ENCODE measurements at regions not wholly inside any gene's neighbourhood (a gene's known extent, or its start where the extent isn't known, plus 50 kb on each side); places are given as distances from the start of the nearest gene placed in this dataset.

- no peaks in the 10 kb centered on the region for H4K20me1 ChIP-seq (ENCODE audit: insufficient read depth)
- no peaks in the 10 kb centered on the region for H3K27me3 ChIP-seq (ENCODE audit: insufficient read depth)
- TF ChIP-seq ELF1 (IDR thresholded peaks at IDR 0.05) (no peak), GATA2 (CRISPR knock-in tag; IDR thresholded peaks at IDR 0.05) (no peak), FOXJ3 (CRISPR knock-in tag; IDR thresholded peaks at IDR 0.05) (no peak), RXRA (IDR thresholded peaks at IDR 0.05; ENCODE audit: borderline replicate concordance, low read depth) (no peak), ZBTB33 (IDR thresholded peaks at IDR 0.05; ENCODE audit: borderline replicate concordance, low read depth) (no peak), EZH2phosphoT487 (IDR thresholded peaks at IDR 0.05; ENCODE audit: borderline replicate concordance, low read depth) (no peak), CTCF (IDR thresholded peaks at IDR 0.05) (no peak), IRF3 (IDR thresholded peaks at IDR 0.05; ENCODE audit: low read depth, low read length) (no peak), CHD2 (IDR thresholded peaks at IDR 0.05; ENCODE audit: low read length, partially characterized antibody) (no peak)
- no peaks in the 10 kb centered on the region for H3K79me2 ChIP-seq (ENCODE audit: insufficient read depth)
- H3K9ac ChIP-seq, result no peak overlapping the region
- WGBS (ENCODE audit: low lambda C conversion rate), result 0% methylated on average over 1 of the region's 1 CpG
- no peak overlapping the region for H3K4me3 ChIP-seq (ENCODE audit: low read depth in 2 of 2, low read length in 1 of 2)
- H3F3A ChIP-seq (replicated peaks; ENCODE audit: insufficient read depth), result no peaks in the 10 kb centered on the region
- no peak for DNase-seq
- ChIA-PET CTCF (no interaction called here), POLR2A (no interaction called here)
- H3K4me1 ChIP-seq (ENCODE audit: control insufficient read depth in 1 of 2, insufficient read depth in 2 of 2, low read depth in 1 of 2, low read length in 1 of 2), result no peaks in the 10 kb centered on the region
- no peak overlapping the region for H2AFZ ChIP-seq (ENCODE audit: low read depth)
- H3K27ac ChIP-seq (ENCODE audit: low read depth in 2 of 2, low read length in 1 of 2), result no peak overlapping the region
- H3K9me3 ChIP-seq, result no peaks in the 10 kb centered on the region
- H3K4me2 ChIP-seq, result no peak overlapping the region
- H3K36me3 ChIP-seq (replicated peaks in 1 of 2; ENCODE audit: control insufficient read depth in 1 of 2, insufficient read depth in 2 of 2, low read length in 1 of 2), result no peaks in the 10 kb centered on the region
- H3K9me2 ChIP-seq, result no peaks in the 10 kb centered on the region
Observed at GRCh38 chr14:40248671-40249070, 816.4 kb upstream of the FBXO33 start.

GRCh38 chr14:40240245-40240859 is 808.1 kb upstream of the FBXO33 start:
- H3K9me3 ChIP-seq, result no peaks in the 10 kb centered on the region
- no peak for DNase-seq
- no peaks in the 10 kb centered on the region for H3K9me2 ChIP-seq
- H3K9ac ChIP-seq, result no peak overlapping the region
- H3K4me2 ChIP-seq, result no peak overlapping the region
- ChIA-PET CTCF (no interaction called here), POLR2A (no interaction called here)
- no peaks in the 10 kb centered on the region for H3K4me1 ChIP-seq (ENCODE audit: control insufficient read depth in 1 of 2, insufficient read depth in 2 of 2, low read depth in 1 of 2, low read length in 1 of 2)
- no peak overlapping the region for H2AFZ ChIP-seq (ENCODE audit: low read depth)
- H3K79me2 ChIP-seq (ENCODE audit: insufficient read depth), result no peaks in the 10 kb centered on the region
- no peak overlapping the region for H3K4me3 ChIP-seq (ENCODE audit: low read depth in 2 of 2, low read length in 1 of 2)
- 29% methylated on average over 3 of the region's 3 CpGs for WGBS (ENCODE audit: low lambda C conversion rate)
- H3K36me3 ChIP-seq (replicated peaks in 1 of 2; ENCODE audit: control insufficient read depth in 1 of 2, insufficient read depth in 2 of 2, low read length in 1 of 2), result no peaks in the 10 kb centered on the region
- no peak overlapping the region for H3K27ac ChIP-seq (ENCODE audit: low read depth in 2 of 2, low read length in 1 of 2)
- no peaks in the 10 kb centered on the region for H3K27me3 ChIP-seq (ENCODE audit: insufficient read depth)
- H4K20me1 ChIP-seq (ENCODE audit: insufficient read depth), result no peaks in the 10 kb centered on the region
- no peaks in the 10 kb centered on the region for H3F3A ChIP-seq (replicated peaks; ENCODE audit: insufficient read depth)
- TF ChIP-seq RCOR1 (IDR thresholded peaks at IDR 0.05; ENCODE audit: low read length), result no peak
- no peak for TF ChIP-seq GABPA (IDR thresholded peaks at IDR 0.05; ENCODE audit: low read depth)
- TF ChIP-seq RXRA (IDR thresholded peaks at IDR 0.05; ENCODE audit: borderline replicate concordance, low read depth), result no peak
- TF ChIP-seq CHD2 (IDR thresholded peaks at IDR 0.05; ENCODE audit: low read length, partially characterized antibody), result no peak
- no peak for TF ChIP-seq FOSL2 (IDR thresholded peaks at IDR 0.05; ENCODE audit: borderline replicate concordance, low read depth)
- no peak for TF ChIP-seq ZBTB33 (IDR thresholded peaks at IDR 0.05; ENCODE audit: borderline replicate concordance, low read depth)
- no peak for TF ChIP-seq FOXM1 (IDR thresholded peaks at IDR 0.05; ENCODE audit: low read depth)
- no peak for TF ChIP-seq RAD21 (IDR thresholded peaks at IDR 0.05; ENCODE audit: low read length)
- TF ChIP-seq SMC3 (IDR thresholded peaks at IDR 0.05; ENCODE audit: low read depth, low read length), result no peak
- no peak for TF ChIP-seq TAF1 (IDR thresholded peaks at IDR 0.05; ENCODE audit: borderline replicate concordance, low read depth, low read length)
- TF ChIP-seq ELF1 (IDR thresholded peaks at IDR 0.05), result no peak
- no peak for TF ChIP-seq USF2 (IDR thresholded peaks at IDR 0.05; ENCODE audit: borderline replicate concordance, low read depth, low read length)
- TF ChIP-seq MAX (IDR thresholded peaks at IDR 0.05; ENCODE audit: low read depth), result no peak
